RCC 7860 (cell line): ENCODE measurements at regions not wholly inside any gene's neighbourhood (a gene's known extent, or its start where the extent isn't known, plus 50 kb on each side); places are given as distances from the start of the nearest gene placed in this dataset.

ENCODE experiments used
- DNase-seq: peaks from one replicate; pipeline ENCODE4 v3.0.0-alpha.2; 2015; ENCODE audit warnings: low spot score
- FAIRE-seq: peaks from 2 replicates; lab custom pipeline; 2012; peaks lifted over from hg19 to GRCh38; lab: Jason Lieb, UNC

- no peak for FAIRE-seq
- no peak for DNase-seq
Observed at GRCh38 chr7:110569486-110570205, 521.3 kb upstream of the LRRN3 start.

GRCh38 chr7:110573862-110574528, 516.9 kb upstream of the LRRN3 start:
- DNase-seq (peak; percentile 92), FAIRE-seq (peak; percentile 96)

GRCh38 chr7:110587294-110587693, 503.6 kb upstream of the LRRN3 start:
- DNase-seq: no peak
- FAIRE-seq: no peak

GRCh38 chr7:110590415-110590814, 500.5 kb upstream of the LRRN3 start:
- no peak for FAIRE-seq
- DNase-seq: no peak

GRCh38 chr7:110591341-110591740, 499.6 kb upstream of the LRRN3 start:
- no peak for DNase-seq
- no peak for FAIRE-seq

- FAIRE-seq (no peak), DNase-seq (no peak)
Observed at GRCh38 chr7:110592557-110592956, 498.4 kb upstream of the LRRN3 start.

GRCh38 chr7:110593355-110593754, 497.6 kb upstream of the LRRN3 start:
- FAIRE-seq: no peak
- no peak for DNase-seq

- FAIRE-seq (no peak), DNase-seq (no peak)
Observed at GRCh38 chr7:110595694-110596093, 495.2 kb upstream of the LRRN3 start.

- DNase-seq: no peak
- FAIRE-seq: no peak
Observed at GRCh38 chr7:110600956-110601355, 490.0 kb upstream of the LRRN3 start.

- FAIRE-seq (no peak), DNase-seq (no peak)
Observed at GRCh38 chr7:110601710-110602109, 489.2 kb upstream of the LRRN3 start.

- FAIRE-seq (no peak), DNase-seq (no peak)
Observed at GRCh38 chr7:110604206-110604605, 486.7 kb upstream of the LRRN3 start.

GRCh38 chr7:110604885-110605284, 486.0 kb upstream of the LRRN3 start:
- FAIRE-seq (no peak), DNase-seq (no peak)

- FAIRE-seq: no peak
- DNase-seq: no peak
Observed at GRCh38 chr7:110607050-110607857, 483.7 kb upstream of the LRRN3 start.

GRCh38 chr7:110609336-110609735, 481.6 kb upstream of the LRRN3 start:
- FAIRE-seq (no peak), DNase-seq (no peak)

GRCh38 chr7:110612680-110613079, 478.2 kb upstream of the LRRN3 start:
- FAIRE-seq (no peak), DNase-seq (no peak)
